ENCODE measurements at regions not wholly inside any gene's neighbourhood (a gene's known extent, or its start where the extent isn't known, plus 50 kb on each side); places are given as distances from the start of the nearest gene placed in this dataset.

- no peak for TF ChIP-seq REST (IDR thresholded peaks at IDR 0.05; ENCODE audit: insufficient read depth in 1 of 2, low read depth in 2 of 2, low read length in 2 of 2)
- no peak for TF ChIP-seq POLR2AphosphoS5 (IDR thresholded peaks at IDR 0.05; ENCODE audit: low read depth, low read length)
- no peak for TF ChIP-seq SIN3A (IDR thresholded peaks at IDR 0.05; ENCODE audit: borderline replicate concordance, insufficient read depth, low read length)
Observed at GRCh38 chr6:77326029-77326428, 137.3 kb downstream of the HTR1B start.

Measured in PFSK-1 (cell line).